PFSK-1 (cell line): ENCODE measurements at regions not wholly inside any gene's neighbourhood (a gene's known extent, or its start where the extent isn't known, plus 50 kb on each side); places are given as distances from the start of the nearest gene placed in this dataset.

ENCODE experiments used
- POLR2AphosphoS5 ChIP-seq: IDR thresholded peaks from 2 replicates; pipeline ENCODE4 v1.6.1; 2012; ENCODE audit warnings: low read depth, mild to moderate bottlenecking, control low read depth, low read length, moderate library complexity
- SIN3A ChIP-seq: IDR thresholded peaks from 2 replicates; pipeline ENCODE4 v1.6.1; 2012; ENCODE audit warnings: mild to moderate bottlenecking, low read length, moderate library complexity, borderline replicate concordance; ENCODE audit not compliant: insufficient read depth

GRCh38 chr12:127728285-127728684 lies 538.7 kb upstream of the TMEM132C start:
- TF ChIP-seq POLR2AphosphoS5 = no peak
- TF ChIP-seq SIN3A = no peak
